ENCODE measurements at regions not wholly inside any gene's neighbourhood (a gene's known extent, or its start where the extent isn't known, plus 50 kb on each side); places are given as distances from the start of the nearest gene placed in this dataset.

DNA sequence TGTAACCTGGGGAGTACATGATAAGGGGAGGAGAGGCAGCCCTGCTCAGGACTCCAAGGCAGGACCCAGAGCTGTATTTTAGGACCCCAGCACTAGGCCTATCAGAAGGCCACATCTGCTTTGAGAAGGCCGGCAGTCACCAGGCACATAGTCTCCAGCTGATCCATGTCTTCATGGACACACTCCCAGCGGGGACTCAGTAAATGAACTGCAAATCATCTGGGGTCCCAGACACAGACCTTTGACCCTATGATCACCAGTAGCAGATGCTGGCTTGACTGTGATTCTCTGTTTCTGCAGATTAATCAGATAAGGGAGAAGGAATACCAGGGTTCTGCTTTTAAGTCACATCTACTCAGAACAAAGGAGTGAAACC lies 341.4 kb upstream of the PODXL start:
- Mint-ChIP-seq H3K4me1 (peaks cover 19% of the 10 kb centered on the region), H3K27ac (ENCODE audit: unreplicated experiment) (no peak overlapping the region), H3K9me3 (peaks cover 8% of the 10 kb centered on the region), H3K4me3 (no peak overlapping the region), H3K27me3 (ENCODE audit: low read depth) (peaks cover 9% of the 10 kb centered on the region), H3K36me3 (ENCODE audit: low read depth) (no peaks in the 10 kb centered on the region)
- TF ChIP-seq, protein P1, sequence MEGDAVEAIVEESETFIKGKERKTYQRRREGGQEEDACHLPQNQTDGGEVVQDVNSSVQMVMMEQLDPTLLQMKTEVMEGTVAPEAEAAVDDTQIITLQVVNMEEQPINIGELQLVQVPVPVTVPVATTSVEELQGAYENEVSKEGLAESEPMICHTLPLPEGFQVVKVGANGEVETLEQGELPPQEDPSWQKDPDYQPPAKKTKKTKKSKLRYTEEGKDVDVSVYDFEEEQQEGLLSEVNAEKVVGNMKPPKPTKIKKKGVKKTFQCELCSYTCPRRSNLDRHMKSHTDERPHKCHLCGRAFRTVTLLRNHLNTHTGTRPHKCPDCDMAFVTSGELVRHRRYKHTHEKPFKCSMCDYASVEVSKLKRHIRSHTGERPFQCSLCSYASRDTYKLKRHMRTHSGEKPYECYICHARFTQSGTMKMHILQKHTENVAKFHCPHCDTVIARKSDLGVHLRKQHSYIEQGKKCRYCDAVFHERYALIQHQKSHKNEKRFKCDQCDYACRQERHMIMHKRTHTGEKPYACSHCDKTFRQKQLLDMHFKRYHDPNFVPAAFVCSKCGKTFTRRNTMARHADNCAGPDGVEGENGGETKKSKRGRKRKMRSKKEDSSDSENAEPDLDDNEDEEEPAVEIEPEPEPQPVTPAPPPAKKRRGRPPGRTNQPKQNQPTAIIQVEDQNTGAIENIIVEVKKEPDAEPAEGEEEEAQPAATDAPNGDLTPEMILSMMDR (conservative IDR thresholded peaks at IDR 0.05): no peak
- no peak for DNase-seq (ENCODE audit: low read depth, low spot score)

DNA sequence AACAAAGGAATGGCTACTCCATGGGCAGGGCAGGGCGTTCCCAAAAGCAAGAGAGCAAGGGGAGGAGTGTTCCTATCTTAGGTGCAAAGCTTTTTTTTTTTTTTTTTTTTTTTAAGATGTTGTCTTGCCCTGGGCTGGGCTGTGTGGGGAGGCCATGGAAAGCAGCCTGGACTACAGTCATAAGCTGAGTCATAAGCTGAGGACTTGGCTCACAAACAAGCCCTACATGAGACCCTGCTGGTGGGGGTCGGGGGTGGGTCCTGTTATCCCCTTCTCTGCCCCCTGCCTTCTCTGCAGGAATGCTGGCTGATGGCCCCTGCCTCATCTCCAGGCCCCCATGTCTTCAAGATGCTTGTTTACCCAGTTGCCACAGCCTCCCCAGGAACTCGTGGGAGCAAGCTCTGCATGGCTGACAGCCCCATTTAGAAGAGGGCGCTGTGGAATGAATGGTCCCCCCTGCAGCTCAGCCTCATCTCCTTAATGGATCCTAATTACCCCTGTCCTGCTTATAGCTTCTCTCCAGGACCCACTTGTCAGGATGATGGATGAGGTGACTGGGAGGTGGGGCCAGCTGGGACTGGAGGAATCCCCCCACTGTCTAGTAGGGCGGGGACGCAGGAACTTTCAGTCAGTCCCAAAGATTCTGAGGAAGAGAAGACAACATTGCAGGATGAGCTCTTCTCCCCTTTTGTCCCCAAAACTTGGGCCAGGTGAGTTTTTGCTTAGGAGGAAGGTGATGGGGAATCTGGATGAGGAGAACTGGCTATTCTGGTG lies 340.8 kb upstream of the PODXL start:
- Mint-ChIP-seq H3K27ac (ENCODE audit: unreplicated experiment) (no peak overlapping the region), H3K36me3 (ENCODE audit: low read depth) (no peaks in the 10 kb centered on the region), H3K4me1 (peaks cover 19% of the 10 kb centered on the region), H3K4me3 (no peak overlapping the region), H3K9me3 (peaks cover 8% of the 10 kb centered on the region), H3K27me3 (ENCODE audit: low read depth) (peaks cover 10% of the 10 kb centered on the region)
- DNase-seq (ENCODE audit: low read depth, low spot score): no peak
- TF ChIP-seq, protein P1 (conservative IDR thresholded peaks at IDR 0.05): no peak

DNA sequence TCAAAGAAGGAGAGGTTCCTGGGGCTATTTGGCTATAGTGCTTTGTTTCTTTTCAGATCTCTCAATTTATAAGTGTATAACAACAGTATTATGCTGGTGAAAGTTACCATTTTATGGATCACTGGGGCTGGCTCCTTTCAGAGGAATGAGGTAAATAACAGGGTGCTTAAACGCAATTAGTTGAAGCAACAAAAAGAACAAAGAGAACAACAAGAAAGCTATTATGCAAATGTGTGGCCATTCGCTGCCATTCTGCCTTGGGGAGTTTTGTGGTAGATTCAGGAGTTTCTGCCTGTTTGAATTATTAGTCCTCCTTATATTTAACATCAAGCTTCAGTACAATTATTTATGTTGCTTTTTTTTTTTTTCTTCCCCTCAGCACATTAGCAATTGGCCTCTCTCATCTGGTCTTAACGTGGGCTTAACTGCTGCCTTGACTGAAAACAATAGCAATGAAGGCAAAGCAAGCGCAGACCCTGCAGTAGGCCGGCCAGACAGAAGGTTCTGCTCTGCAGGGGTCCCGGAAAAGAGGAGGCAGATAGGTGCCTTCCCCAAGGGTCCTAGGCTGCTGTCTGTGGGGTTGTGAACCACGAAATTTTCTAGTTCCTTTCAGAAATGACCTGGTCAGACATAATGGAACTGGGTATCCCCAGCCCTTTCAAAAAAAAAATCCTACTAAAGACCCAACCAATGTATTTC lies 339.9 kb upstream of the PODXL start:
- DNase-seq (ENCODE audit: low read depth, low spot score): no peak
- Mint-ChIP-seq H3K4me3 (no peak overlapping the region), H3K4me1 (peaks cover 19% of the 10 kb centered on the region), H3K27ac (ENCODE audit: unreplicated experiment) (no peak overlapping the region), H3K9me3 (peaks cover 2% of the 10 kb centered on the region), H3K36me3 (ENCODE audit: low read depth) (no peaks in the 10 kb centered on the region), H3K27me3 (ENCODE audit: low read depth) (peaks cover 12% of the 10 kb centered on the region)
- TF ChIP-seq, protein P1 (conservative IDR thresholded peaks at IDR 0.05): no peak

DNA sequence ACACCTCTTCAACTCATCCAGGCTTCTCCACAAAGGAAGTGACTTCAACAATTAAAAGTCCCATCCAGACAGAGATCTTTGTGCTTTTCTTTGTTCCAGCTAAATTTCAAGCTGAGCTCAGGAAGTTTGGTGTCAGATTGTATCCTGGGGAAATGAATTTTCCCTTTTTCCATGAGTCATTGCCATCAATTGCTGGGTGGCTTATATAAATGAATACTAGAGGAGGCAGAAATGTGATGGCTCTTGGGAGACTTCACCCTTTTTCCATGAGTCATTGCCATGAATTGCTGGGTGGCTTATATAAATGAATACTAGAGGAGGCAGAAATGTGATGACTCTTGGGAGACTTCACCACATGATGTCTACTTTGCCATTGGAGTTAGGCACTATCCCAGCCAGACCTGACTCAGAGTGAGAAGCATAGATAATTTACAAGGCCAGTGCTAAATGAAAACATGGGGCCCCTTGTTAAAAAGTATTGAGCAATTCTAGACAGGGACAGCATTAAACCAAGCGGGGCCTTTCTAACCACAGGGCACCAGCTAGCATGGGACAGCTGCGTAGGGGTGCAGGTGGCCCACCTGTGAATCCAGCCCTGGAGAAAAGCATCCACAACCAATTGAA lies 339.2 kb upstream of the PODXL start:
- Mint-ChIP-seq H3K4me3 (no peak overlapping the region), H3K27me3 (ENCODE audit: low read depth) (peaks cover 12% of the 10 kb centered on the region), H3K27ac (ENCODE audit: unreplicated experiment) (no peak overlapping the region), H3K4me1 (peaks cover 19% of the 10 kb centered on the region), H3K9me3 (no peaks in the 10 kb centered on the region), H3K36me3 (ENCODE audit: low read depth) (no peaks in the 10 kb centered on the region)
- no peak for DNase-seq (ENCODE audit: low read depth, low spot score)
- TF ChIP-seq, protein P1 (conservative IDR thresholded peaks at IDR 0.05): no peak

DNA sequence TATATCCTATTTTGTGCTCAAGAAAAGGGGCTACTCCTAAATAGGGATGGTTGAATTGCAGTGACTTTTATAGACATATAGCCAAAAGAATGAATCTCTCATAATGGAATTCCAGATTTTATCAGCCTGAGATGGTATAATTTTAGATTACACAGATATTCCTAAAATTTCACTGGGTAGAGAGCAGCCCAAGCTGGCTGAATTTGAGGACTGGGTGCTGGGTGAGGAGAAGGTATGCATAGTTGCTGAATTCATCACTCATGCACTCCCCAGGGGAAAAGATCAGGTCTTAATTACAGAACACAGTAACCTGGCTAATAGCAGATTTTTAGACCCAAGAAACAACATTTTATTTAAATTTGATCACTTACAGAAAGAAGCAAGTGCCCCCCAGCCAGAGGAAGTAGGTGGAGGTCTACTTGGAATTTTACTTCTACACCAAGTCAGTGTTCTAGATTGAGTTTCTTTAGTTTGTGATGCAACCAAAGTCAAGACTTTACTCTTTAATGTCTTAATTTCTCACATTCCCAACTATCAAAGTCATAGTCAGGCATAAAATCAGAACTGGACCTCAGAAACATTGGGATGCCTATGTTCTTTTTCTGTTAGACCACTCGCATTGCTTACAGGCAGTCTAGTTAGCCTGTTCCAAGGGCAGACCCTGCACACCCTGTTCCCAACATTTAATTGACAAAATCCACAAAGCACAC lies 337.4 kb upstream of the PODXL start:
- no peaks in the 10 kb centered on the region for H3K36me3 Mint-ChIP-seq (ENCODE audit: low read depth)
- TF ChIP-seq, protein P1 (conservative IDR thresholded peaks at IDR 0.05): no peak
- H3K4me3 Mint-ChIP-seq: no peak overlapping the region
- H3K27me3 Mint-ChIP-seq (ENCODE audit: low read depth): peaks cover 16% of the 10 kb centered on the region
- H3K9me3 Mint-ChIP-seq: no peaks in the 10 kb centered on the region
- no peak overlapping the region for H3K27ac Mint-ChIP-seq (ENCODE audit: unreplicated experiment)
- DNase-seq (ENCODE audit: low read depth, low spot score): no peak
- H3K4me1 Mint-ChIP-seq: peaks cover 19% of the 10 kb centered on the region

Measured in neural crest cell (in vitro differentiated cells).